OCI-LY7 (cell line): ENCODE measurements at regions not wholly inside any gene's neighbourhood (a gene's known extent, or its start where the extent isn't known, plus 50 kb on each side); places are given as distances from the start of the nearest gene placed in this dataset.

Experiments used
- BruUV-seq: library from RNA; stranded (reverse); fragments of 400-500 nt; replicated peaks from 2 replicates; lab custom pipeline; 2021; lab: Mats Ljungman, UMichigan
- CTCF ChIA-PET: fragments of 300-600 bp; sonication (Branson Sonifier 250); formaldehyde crosslinking; loops from one replicate; lab custom pipeline; 2022; ENCODE audit warnings: antibody characterized with exemption; ENCODE audit not compliant: unreplicated experiment; lab: Charles Lee
- POLR2A ChIA-PET: fragments of 300-600 bp; sonication (Branson Sonifier 250); formaldehyde crosslinking; loops from one replicate; lab custom pipeline; 2022; ENCODE audit warnings: antibody characterized with exemption; lab: Charles Lee
- DNase-seq: peaks from one replicate; pipeline ENCODE4 v3.0.0-alpha.2; 2015; ENCODE audit warnings: low spot score
- H2AFZ ChIP-seq: fragments of 200-600 bp; sonication (generic), shearing (Covaris generic); 2 replicates; pipeline ENCODE4 v1.6.1; 2014; ENCODE audit warnings: mild to moderate bottlenecking, antibody characterized with exemption, low read length, moderate library complexity
- H3K27ac ChIP-seq: fragments of 200-600 bp; sonication (generic); 2 replicates; pipeline ENCODE4 v1.5.1; 2014; ENCODE audit warnings: mixed run types, low read depth, mild to moderate bottlenecking, moderate library complexity, low read length, inconsistent platforms; ENCODE audit not compliant: poor library complexity, severe bottlenecking
- H3K36me3 ChIP-seq: fragments of 200-600 bp; sonication (generic); 2 replicates; pipeline ENCODE4 v1.6.1; 2014; ENCODE audit warnings: mild to moderate bottlenecking, antibody characterized with exemption, low read length, moderate library complexity, mixed read lengths; ENCODE audit not compliant: insufficient read depth
- H3K4me1 ChIP-seq: fragments of 200-600 bp; sonication (generic); 2 replicates; pipeline ENCODE4 v1.5.1; 2014; ENCODE audit warnings: mild to moderate bottlenecking, low read length; ENCODE audit not compliant: insufficient read depth, poor library complexity, severe bottlenecking
- H3K4me2 ChIP-seq: fragments of 200-600 bp; sonication (generic); 2 replicates; pipeline ENCODE4 v1.6.1; 2014; ENCODE audit warnings: mild to moderate bottlenecking, low read length
- H3K4me3 ChIP-seq: fragments of 200-600 bp; sonication (generic); 2 replicates; pipeline ENCODE4 v1.5.1; 2014; ENCODE audit warnings: mild to moderate bottlenecking, low read depth, low read length; ENCODE audit not compliant: poor library complexity, severe bottlenecking
- H3K79me2 ChIP-seq: fragments of 200-600 bp; sonication (generic); 2 replicates; pipeline ENCODE4 v1.6.1; 2016; ENCODE audit warnings: low read depth, mild to moderate bottlenecking, low read length, moderate library complexity, mixed read lengths; ENCODE audit not compliant: insufficient read depth
- H3K9me2 ChIP-seq: fragments of 200-600 bp; sonication (generic); 2 replicates; pipeline ENCODE4 v1.6.1; 2016; ENCODE audit warnings: mild to moderate bottlenecking, low read length, mixed read lengths; ENCODE audit not compliant: insufficient read depth
- H3K9me3 ChIP-seq: fragments of 200-600 bp; sonication (generic); 2 replicates; pipeline ENCODE4 v1.6.1; 2014; ENCODE audit warnings: mild to moderate bottlenecking, mixed run types, low read length, mixed read lengths
- H4K20me1 ChIP-seq: fragments of 200-600 bp; sonication (generic); 2 replicates; pipeline ENCODE4 v1.6.1; 2014; ENCODE audit warnings: mild to moderate bottlenecking, antibody characterized with exemption, low read length, moderate library complexity, mixed read lengths; ENCODE audit not compliant: insufficient read depth
- EZH2phosphoT487 ChIP-seq: fragments of 200-600 bp; sonication (generic); IDR thresholded peaks from 2 replicates; pipeline ENCODE4 v1.6.1; 2018; ENCODE audit warnings: low read depth, borderline replicate concordance, mild to moderate bottlenecking, mixed run types, antibody characterized with exemption, low read length, moderate library complexity, mixed read lengths
- intact Hi-C: fragments of 100-400 bp; cut with micrococcal nuclease; formaldehyde crosslinking; loops from one replicate; pipeline ENCODE4 v1.10.0; 2022; ENCODE audit not compliant: unreplicated experiment
- TF ChIP-seq, protein P1 (sequence below): fragments of 200-600 bp; sonication (generic); conservative IDR thresholded peaks from 2 replicates; pipeline ENCODE4 v1.5.1; 2014; ENCODE audit warnings: mild to moderate bottlenecking, antibody characterized with exemption, low read length, moderate library complexity, mixed read lengths

DNA sequence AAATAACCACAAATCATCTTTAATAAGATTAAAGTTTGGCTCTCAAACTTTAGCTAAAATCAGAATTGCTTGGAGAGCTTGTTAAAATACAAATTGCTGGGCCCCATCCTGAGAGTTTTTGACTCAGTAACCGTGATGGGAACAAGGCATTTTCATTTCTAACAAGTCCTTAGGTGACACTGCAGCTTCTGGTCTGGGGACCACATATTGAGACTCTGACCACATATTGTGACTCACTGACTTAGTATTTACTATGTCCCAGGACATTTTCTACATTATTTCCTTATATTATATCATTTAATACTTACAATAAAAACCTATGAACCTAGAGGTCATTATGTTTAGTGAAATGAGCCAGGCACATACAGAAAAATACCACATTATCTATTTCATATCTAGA is 164.5 kb downstream of the ZMAT3 start:
- H4K20me1 ChIP-seq: no peaks in the 10 kb centered on the region
- H3K4me1 ChIP-seq: no peaks in the 10 kb centered on the region
- H3K36me3 ChIP-seq: no peaks in the 10 kb centered on the region
- intact Hi-C loops: no loop called here
- H3K79me2 ChIP-seq: no peaks in the 10 kb centered on the region
- TF ChIP-seq, protein P1, sequence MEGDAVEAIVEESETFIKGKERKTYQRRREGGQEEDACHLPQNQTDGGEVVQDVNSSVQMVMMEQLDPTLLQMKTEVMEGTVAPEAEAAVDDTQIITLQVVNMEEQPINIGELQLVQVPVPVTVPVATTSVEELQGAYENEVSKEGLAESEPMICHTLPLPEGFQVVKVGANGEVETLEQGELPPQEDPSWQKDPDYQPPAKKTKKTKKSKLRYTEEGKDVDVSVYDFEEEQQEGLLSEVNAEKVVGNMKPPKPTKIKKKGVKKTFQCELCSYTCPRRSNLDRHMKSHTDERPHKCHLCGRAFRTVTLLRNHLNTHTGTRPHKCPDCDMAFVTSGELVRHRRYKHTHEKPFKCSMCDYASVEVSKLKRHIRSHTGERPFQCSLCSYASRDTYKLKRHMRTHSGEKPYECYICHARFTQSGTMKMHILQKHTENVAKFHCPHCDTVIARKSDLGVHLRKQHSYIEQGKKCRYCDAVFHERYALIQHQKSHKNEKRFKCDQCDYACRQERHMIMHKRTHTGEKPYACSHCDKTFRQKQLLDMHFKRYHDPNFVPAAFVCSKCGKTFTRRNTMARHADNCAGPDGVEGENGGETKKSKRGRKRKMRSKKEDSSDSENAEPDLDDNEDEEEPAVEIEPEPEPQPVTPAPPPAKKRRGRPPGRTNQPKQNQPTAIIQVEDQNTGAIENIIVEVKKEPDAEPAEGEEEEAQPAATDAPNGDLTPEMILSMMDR: no peak
- no peak for TF ChIP-seq EZH2phosphoT487
- H3K9me2 ChIP-seq: no peaks in the 10 kb centered on the region
- no TSS peak for BruUV-seq
- no peak for DNase-seq
- no peaks in the 10 kb centered on the region for H3K9me3 ChIP-seq
- no peak overlapping the region for H2AFZ ChIP-seq
- ChIA-PET POLR2A (interaction anchor here (0.6 kb wide), 2 partner anchors 946 to 1299 kb away, joined by 3 read pairs; no protein-coding TSS in a partner anchor), CTCF (no interaction called here)
- H3K4me2 ChIP-seq: no peak overlapping the region
- H3K4me3 ChIP-seq: no peak overlapping the region
- H3K27ac ChIP-seq: no peak overlapping the region

DNA sequence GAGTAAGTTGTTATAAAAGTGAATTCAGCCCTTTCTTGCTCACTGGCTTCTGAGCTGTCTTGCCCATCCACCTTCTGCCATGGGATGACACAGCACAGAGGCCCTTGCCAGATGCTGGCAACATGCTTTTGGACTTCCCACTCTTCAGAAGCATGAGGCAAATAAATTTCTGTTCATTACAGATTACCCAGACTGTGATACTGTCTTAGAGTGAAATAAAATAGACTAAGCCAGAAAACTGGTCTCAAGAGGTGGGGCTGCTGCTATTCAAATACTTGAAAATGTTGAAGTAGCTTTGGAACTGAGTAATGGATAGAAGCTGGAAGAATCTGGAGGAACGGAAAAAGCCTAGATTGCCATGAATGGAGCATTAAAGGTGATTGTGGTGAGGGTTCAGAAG is 170.4 kb downstream of the ZMAT3 start:
- H3K36me3 ChIP-seq: no peaks in the 10 kb centered on the region
- DNase-seq: no peak
- TF ChIP-seq, protein P1: no peak
- TF ChIP-seq EZH2phosphoT487: no peak
- H3K9me2 ChIP-seq: no peaks in the 10 kb centered on the region
- BruUV-seq: no TSS peak
- no peak overlapping the region for H3K4me2 ChIP-seq
- no peaks in the 10 kb centered on the region for H3K79me2 ChIP-seq
- H4K20me1 ChIP-seq: no peaks in the 10 kb centered on the region
- ChIA-PET POLR2A (interaction anchor here (0.7 to 0.9 kb wide), 2 partner anchors 13 to 63 kb away, joined by 3 read pairs; no protein-coding TSS in a partner anchor), CTCF (no interaction called here)
- H3K4me3 ChIP-seq: no peak overlapping the region
- H3K27ac ChIP-seq: no peak overlapping the region
- intact Hi-C loops: no loop called here
- no peaks in the 10 kb centered on the region for H3K9me3 ChIP-seq
- H3K4me1 ChIP-seq: no peaks in the 10 kb centered on the region
- H2AFZ ChIP-seq: no peak overlapping the region

DNA sequence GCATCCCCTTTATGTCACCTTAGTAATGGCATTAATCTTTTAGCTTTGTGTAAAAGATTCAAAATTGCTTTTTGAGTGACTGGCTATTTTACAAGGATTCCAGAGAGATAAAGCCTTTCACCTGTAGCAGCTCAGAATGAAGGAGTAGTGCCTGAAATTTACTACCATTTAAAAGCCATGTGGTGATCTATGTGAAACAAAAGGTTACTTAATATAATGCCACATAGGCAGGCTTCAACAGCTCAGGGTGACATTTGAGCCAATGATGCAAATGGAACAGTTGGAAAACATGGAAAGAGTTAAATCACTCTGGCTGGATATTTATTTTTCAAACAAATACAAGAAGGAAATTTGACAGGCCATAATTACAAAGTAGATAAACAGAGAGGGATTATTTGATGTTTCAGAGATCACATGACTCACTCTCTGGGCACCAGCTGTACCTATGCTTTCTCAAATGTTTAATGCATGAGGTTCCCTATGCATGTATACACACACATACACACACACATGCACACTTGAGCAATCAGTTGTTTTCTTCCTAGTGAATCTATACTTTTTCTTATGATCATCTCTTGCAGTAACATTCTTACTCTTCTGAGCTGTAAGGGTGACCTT is 171.5 kb downstream of the ZMAT3 start:
- ChIA-PET POLR2A (interaction anchor here (0.7 kb wide), 1 partner anchor 115 kb away, joined by 3 read pairs; no protein-coding TSS in a partner anchor), CTCF (no interaction called here)
- H3K4me1 ChIP-seq: no peaks in the 10 kb centered on the region
- intact Hi-C loops: no loop called here
- no peak overlapping the region for H2AFZ ChIP-seq
- no peak for TF ChIP-seq EZH2phosphoT487
- TF ChIP-seq, protein P1: no peak
- H3K9me3 ChIP-seq: no peaks in the 10 kb centered on the region
- no TSS peak for BruUV-seq
- H3K4me2 ChIP-seq: no peak overlapping the region
- H3K79me2 ChIP-seq: no peaks in the 10 kb centered on the region
- no peak overlapping the region for H3K27ac ChIP-seq
- H3K9me2 ChIP-seq: no peaks in the 10 kb centered on the region
- no peaks in the 10 kb centered on the region for H3K36me3 ChIP-seq
- no peak overlapping the region for H3K4me3 ChIP-seq
- H4K20me1 ChIP-seq: no peaks in the 10 kb centered on the region
- DNase-seq: no peak
